ENCODE measurements at regions not wholly inside any gene's neighbourhood (a gene's known extent, or its start where the extent isn't known, plus 50 kb on each side); places are given as distances from the start of the nearest gene placed in this dataset.

DNA sequence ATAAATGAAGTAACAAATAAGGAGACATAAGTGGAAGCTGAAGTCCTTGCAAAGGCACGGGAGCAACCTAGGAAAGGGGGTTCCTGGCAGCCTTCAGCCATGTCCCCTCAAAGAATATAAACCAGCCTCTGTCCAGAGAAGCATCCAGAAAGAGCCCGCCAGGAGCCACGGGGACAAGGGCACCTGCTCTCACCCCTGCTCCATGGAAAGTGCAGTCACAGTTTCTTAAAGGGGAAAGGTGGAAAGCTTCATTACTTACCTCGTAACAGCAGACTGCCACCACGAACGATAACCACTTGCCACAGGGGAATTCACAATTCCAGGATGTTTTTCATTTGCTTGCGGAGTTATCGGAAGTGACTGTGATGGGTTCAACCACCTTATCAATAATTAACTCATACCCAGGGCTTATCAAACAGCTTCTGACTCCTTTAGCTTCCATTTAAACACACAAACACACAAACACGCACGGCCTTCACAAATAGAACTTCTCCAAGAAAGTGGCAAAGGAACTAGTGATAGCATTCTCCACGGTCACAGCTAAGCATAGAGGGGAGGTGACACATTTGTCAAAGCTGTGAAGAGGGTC lies 134.2 kb upstream of the IGF1R start:
- TF ChIP-seq, protein P1, sequence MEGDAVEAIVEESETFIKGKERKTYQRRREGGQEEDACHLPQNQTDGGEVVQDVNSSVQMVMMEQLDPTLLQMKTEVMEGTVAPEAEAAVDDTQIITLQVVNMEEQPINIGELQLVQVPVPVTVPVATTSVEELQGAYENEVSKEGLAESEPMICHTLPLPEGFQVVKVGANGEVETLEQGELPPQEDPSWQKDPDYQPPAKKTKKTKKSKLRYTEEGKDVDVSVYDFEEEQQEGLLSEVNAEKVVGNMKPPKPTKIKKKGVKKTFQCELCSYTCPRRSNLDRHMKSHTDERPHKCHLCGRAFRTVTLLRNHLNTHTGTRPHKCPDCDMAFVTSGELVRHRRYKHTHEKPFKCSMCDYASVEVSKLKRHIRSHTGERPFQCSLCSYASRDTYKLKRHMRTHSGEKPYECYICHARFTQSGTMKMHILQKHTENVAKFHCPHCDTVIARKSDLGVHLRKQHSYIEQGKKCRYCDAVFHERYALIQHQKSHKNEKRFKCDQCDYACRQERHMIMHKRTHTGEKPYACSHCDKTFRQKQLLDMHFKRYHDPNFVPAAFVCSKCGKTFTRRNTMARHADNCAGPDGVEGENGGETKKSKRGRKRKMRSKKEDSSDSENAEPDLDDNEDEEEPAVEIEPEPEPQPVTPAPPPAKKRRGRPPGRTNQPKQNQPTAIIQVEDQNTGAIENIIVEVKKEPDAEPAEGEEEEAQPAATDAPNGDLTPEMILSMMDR (IDR thresholded peaks at IDR 0.05; ENCODE audit: insufficient read depth, low read length): no peak
- TF ChIP-seq POLR2AphosphoS5 (IDR thresholded peaks at IDR 0.05; ENCODE audit: low read depth): no peak
- TF ChIP-seq GABPA (IDR thresholded peaks at IDR 0.05; ENCODE audit: low read depth): no peak
- TF ChIP-seq, protein P2, sequence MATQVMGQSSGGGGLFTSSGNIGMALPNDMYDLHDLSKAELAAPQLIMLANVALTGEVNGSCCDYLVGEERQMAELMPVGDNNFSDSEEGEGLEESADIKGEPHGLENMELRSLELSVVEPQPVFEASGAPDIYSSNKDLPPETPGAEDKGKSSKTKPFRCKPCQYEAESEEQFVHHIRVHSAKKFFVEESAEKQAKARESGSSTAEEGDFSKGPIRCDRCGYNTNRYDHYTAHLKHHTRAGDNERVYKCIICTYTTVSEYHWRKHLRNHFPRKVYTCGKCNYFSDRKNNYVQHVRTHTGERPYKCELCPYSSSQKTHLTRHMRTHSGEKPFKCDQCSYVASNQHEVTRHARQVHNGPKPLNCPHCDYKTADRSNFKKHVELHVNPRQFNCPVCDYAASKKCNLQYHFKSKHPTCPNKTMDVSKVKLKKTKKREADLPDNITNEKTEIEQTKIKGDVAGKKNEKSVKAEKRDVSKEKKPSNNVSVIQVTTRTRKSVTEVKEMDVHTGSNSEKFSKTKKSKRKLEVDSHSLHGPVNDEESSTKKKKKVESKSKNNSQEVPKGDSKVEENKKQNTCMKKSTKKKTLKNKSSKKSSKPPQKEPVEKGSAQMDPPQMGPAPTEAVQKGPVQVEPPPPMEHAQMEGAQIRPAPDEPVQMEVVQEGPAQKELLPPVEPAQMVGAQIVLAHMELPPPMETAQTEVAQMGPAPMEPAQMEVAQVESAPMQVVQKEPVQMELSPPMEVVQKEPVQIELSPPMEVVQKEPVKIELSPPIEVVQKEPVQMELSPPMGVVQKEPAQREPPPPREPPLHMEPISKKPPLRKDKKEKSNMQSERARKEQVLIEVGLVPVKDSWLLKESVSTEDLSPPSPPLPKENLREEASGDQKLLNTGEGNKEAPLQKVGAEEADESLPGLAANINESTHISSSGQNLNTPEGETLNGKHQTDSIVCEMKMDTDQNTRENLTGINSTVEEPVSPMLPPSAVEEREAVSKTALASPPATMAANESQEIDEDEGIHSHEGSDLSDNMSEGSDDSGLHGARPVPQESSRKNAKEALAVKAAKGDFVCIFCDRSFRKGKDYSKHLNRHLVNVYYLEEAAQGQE (IDR thresholded peaks at IDR 0.05; ENCODE audit: insufficient replicate concordance, low read depth): no peak
- TF ChIP-seq SPI1 (IDR thresholded peaks at IDR 0.05; ENCODE audit: borderline replicate concordance, low read depth): no peak
